GM12878 (cell line): ENCODE measurements at regions not wholly inside any gene's neighbourhood (a gene's known extent, or its start where the extent isn't known, plus 50 kb on each side); places are given as distances from the start of the nearest gene placed in this dataset.

ENCODE experiments used
- ATAC-seq: fragments of 200-7000 bp; cut with Tn5 transposase; 3 replicates; pipeline ENCODE4 v1.9.1; 2020; ENCODE audit warnings: mild to moderate bottlenecking, moderate library complexity
- BruUV-seq: library from RNA; stranded (reverse); fragments of 400-500 nt; replicated peaks from 2 replicates; lab custom pipeline; 2021; lab: Mats Ljungman, UMichigan
- CTCF ChIA-PET: fragments of 300-600 bp; sonication (Branson Sonifier 250); formaldehyde crosslinking; extraction: SDS; loops from one replicate; lab custom pipeline; 2021; ENCODE audit warnings: inconsistent platforms; lab: Yijun Ruan, JAX
- POLR2A ChIA-PET: fragments of 350-600 bp; formaldehyde crosslinking; extraction: SDS; loops from one replicate; lab custom pipeline; 2021; ENCODE audit warnings: inconsistent platforms; lab: Charles Lee
- RAD21 ChIA-PET: fragments of 300-600 bp; sonication (Branson Sonifier 250); formaldehyde crosslinking; loops from one replicate; lab custom pipeline; 2023; ENCODE audit warnings: antibody characterized with exemption; ENCODE audit not compliant: unreplicated experiment; lab: Charles Lee
- SMC1A ChIA-PET: fragments of 300-600 bp; sonication (Branson Sonifier 250); formaldehyde crosslinking; loops from one replicate; lab custom pipeline; 2023; ENCODE audit not compliant: unreplicated experiment, uncharacterized antibody; lab: Charles Lee
- DNase-seq: peaks from one replicate; pipeline ENCODE4 v3.0.0-alpha.2; 2011; ENCODE audit warnings: low read depth, low spot score
- FAIRE-seq: peaks from 3 replicates; lab custom pipeline; 2011; peaks lifted over from hg19 to GRCh38; lab: Jason Lieb, UNC
- H2AFZ ChIP-seq: 2 replicates; pipeline ENCODE4 v1.6.0; 2011; ENCODE audit warnings: low read depth, low read length, control low read depth; ENCODE audit not compliant: control insufficient read depth
- H3K27ac ChIP-seq: 2 replicates; pipeline ENCODE4 v1.5.1; 2011; ENCODE audit warnings: control low read depth; ENCODE audit not compliant: control insufficient read depth, insufficient read depth
- H3K27me3 ChIP-seq, 2 experiments: replicated peaks in 1 of 2; 2 replicates each; pipeline versions ENCODE4 v1.6.0 to v1.6.1; 2011; ENCODE audit warnings: low read length in 1 of 2; ENCODE audit not compliant: control insufficient read depth in 2 of 2, insufficient read depth in 2 of 2
- H3K36me3 ChIP-seq, 2 experiments: 2 replicates each; pipeline ENCODE4 v1.5.1; 2011; ENCODE audit warnings: low read length in 1 of 2; ENCODE audit not compliant: control insufficient read depth in 2 of 2, insufficient read depth in 2 of 2
- H3K4me1 ChIP-seq: 2 replicates; pipeline ENCODE4 v1.6.1; 2011; ENCODE audit warnings: mild to moderate bottlenecking, low read length, moderate library complexity, mixed read lengths; ENCODE audit not compliant: control insufficient read depth, insufficient read depth
- H3K4me2 ChIP-seq: 2 replicates; pipeline ENCODE4 v1.6.0; 2011; ENCODE audit warnings: control low read depth; ENCODE audit not compliant: control insufficient read depth, insufficient read depth
- H3K4me3 ChIP-seq: fragments of 200-600 bp; sonication (generic); 2 replicates; pipeline ENCODE4 v1.5.1; 2016
- H3K79me2 ChIP-seq: 2 replicates; pipeline ENCODE4 v1.6.0; 2011; ENCODE audit warnings: low read length; ENCODE audit not compliant: control insufficient read depth, insufficient read depth
- H3K9ac ChIP-seq: 2 replicates; pipeline ENCODE4 v1.8.0; 2011; ENCODE audit warnings: low read length, control low read depth, mixed read lengths; ENCODE audit not compliant: control insufficient read depth, insufficient read depth
- H3K9me3 ChIP-seq: replicated peaks from 3 replicates; pipeline ENCODE4 v1.5.1; 2011; ENCODE audit warnings: mild to moderate bottlenecking, low read length; ENCODE audit not compliant: control insufficient read depth, insufficient read depth
- H4K20me1 ChIP-seq: 2 replicates; pipeline ENCODE4 v1.6.0; 2011; ENCODE audit not compliant: control insufficient read depth, insufficient read depth
- BCL11A ChIP-seq: IDR thresholded peaks from 2 replicates; pipeline ENCODE4 v1.6.1; 2011; ENCODE audit warnings: low read depth, low read length
- CBFB ChIP-seq: IDR thresholded peaks from 2 replicates; pipeline ENCODE4 v1.6.1; 2016; ENCODE audit warnings: antibody characterized with exemption, low read depth
- CEBPB ChIP-seq, 2 experiments: fragments of 150-350 bp in 1 of 2; IDR thresholded peaks; 2 replicates each; pipeline ENCODE4 v1.6.1; 2012 to 2014; ENCODE audit warnings: low read depth in 2 of 2, low read length in 2 of 2, borderline replicate concordance in 1 of 2, inconsistent platforms in 1 of 2
- CREM ChIP-seq: IDR thresholded peaks from 2 replicates; pipeline ENCODE4 v1.6.1; 2014; ENCODE audit warnings: antibody characterized with exemption, low read depth
- EZH2 ChIP-seq: IDR thresholded peaks from 2 replicates; pipeline ENCODE4 v1.6.1; 2012; ENCODE audit warnings: low read depth, mild to moderate bottlenecking, control low read depth, inconsistent platforms, low read length, borderline replicate concordance; ENCODE audit not compliant: control insufficient read depth
- GATAD2B ChIP-seq: fragments of 450-650 bp; conservative IDR thresholded peaks from 2 replicates; pipeline ENCODE4 v1.6.1; 2017; ENCODE audit warnings: low read depth, mild to moderate bottlenecking, moderate library complexity
- KDM1A ChIP-seq: fragments of 200-600 bp; sonication (generic); IDR thresholded peaks from 2 replicates; pipeline ENCODE4 v1.6.1; 2016; ENCODE audit warnings: borderline replicate concordance
- NBN ChIP-seq: fragments of 450-650 bp; IDR thresholded peaks from 2 replicates; pipeline ENCODE4 v1.6.1; 2016
- NFYA ChIP-seq: IDR thresholded peaks from 2 replicates; pipeline ENCODE4 v1.6.1; 2011; ENCODE audit warnings: low read depth, mild to moderate bottlenecking, low read length, improper control_type of control experiment, borderline replicate concordance
- NRF1 ChIP-seq: conservative IDR thresholded peaks from 2 replicates; pipeline ENCODE4 v1.6.1; 2011; ENCODE audit warnings: mild to moderate bottlenecking, low read depth, low read length, improper control_type of control experiment
- PML ChIP-seq: IDR thresholded peaks from 2 replicates; pipeline ENCODE4 v1.6.1; 2012; ENCODE audit warnings: low read length, inconsistent platforms
- POLR2A ChIP-seq: IDR thresholded peaks from 2 replicates; pipeline ENCODE4 v1.6.1; 2011; ENCODE audit warnings: low read depth, mild to moderate bottlenecking, low read length
- SMC3 ChIP-seq: IDR thresholded peaks from 2 replicates; pipeline ENCODE4 v1.6.1; 2011; ENCODE audit warnings: low read length, improper control_type of control experiment, borderline replicate concordance
- SP1 ChIP-seq: IDR thresholded peaks from one replicate; pipeline ENCODE4 v1.6.1; 2011; ENCODE audit warnings: low read depth, low read length
- STAT3 ChIP-seq: IDR thresholded peaks from 2 replicates; pipeline ENCODE4 v1.6.1; 2011; ENCODE audit warnings: low read depth, low read length, improper control_type of control experiment
- ZNF207 ChIP-seq: fragments of 450-650 bp; IDR thresholded peaks from 2 replicates; pipeline ENCODE4 v1.6.1; 2014; ENCODE audit warnings: antibody characterized with exemption, mild to moderate bottlenecking, borderline replicate concordance
- WGBS: methylation state at CpG from one replicate; pipeline ENCODE4 v1.1.6; 2016; ENCODE audit warnings: low lambda C conversion rate; ENCODE audit not compliant: insufficient replicate concordance, insufficient coverage; ENCODE audit errors: missing lambda C conversion rate; 5-methylcytosine and 5-hydroxymethylcytosine counted together
- in situ Hi-C: fragments of 300-500 bp; cut with MboI; formaldehyde crosslinking; loops from 9 replicates; pipeline ENCODE4 v1.14.3; 2018; ENCODE audit warnings: mixed read lengths
- intact Hi-C: fragments of 100-400 bp; cut with micrococcal nuclease; formaldehyde crosslinking; loops from one replicate; pipeline ENCODE4 v1.14.2; 2022; ENCODE audit not compliant: unreplicated experiment
- TF ChIP-seq, protein P1 (sequence below): fragments of 450-650 bp; formaldehyde crosslinking; IDR thresholded peaks from 2 replicates; pipeline ENCODE4 v1.4.0; 2022; ENCODE audit warnings: mild to moderate bottlenecking, moderate library complexity
- TF ChIP-seq, protein P2 (sequence below): IDR thresholded peaks from 2 replicates; pipeline ENCODE4 v1.6.1; 2011; ENCODE audit warnings: low read depth, mild to moderate bottlenecking, low read length, moderate library complexity, borderline replicate concordance; ENCODE audit errors: extremely low read depth
- TF ChIP-seq, protein P3 (sequence below): IDR thresholded peaks from 2 replicates; pipeline ENCODE4 v1.6.1; 2012; ENCODE audit warnings: low read depth, low read length, improper control_type of control experiment

DNA sequence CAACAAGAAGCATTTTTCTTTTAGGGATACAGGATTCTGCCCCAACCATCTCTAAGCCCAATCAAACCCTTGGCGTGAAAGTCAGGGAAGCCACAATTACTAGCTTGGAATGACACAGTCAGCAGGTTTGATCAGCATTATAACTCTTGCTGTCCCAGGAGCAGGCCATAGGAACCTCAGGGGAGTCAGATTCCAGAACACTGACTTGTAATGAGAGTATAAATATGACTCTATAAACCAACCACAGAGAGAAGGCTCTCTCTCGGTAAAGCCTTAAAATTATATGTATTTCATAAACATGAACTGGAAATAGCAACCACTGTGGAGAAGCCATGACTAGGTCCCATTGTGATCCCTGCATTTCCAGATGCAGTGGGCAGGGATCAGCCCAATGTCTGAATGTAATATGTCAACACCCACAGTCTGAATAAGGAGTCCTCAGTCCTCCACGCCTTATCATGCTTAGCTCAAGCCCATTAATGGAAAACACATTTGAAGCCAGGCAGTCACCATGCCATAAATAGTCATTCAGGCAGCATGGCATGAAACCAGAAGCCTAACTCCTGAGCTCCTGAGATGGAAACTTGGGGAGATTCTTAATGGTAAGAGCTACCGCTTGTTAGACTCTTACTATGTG lies 99.1 kb upstream of the MTNR1B start (continued):
- TF ChIP-seq NRF1 = no peak
- TF ChIP-seq BCL11A = no peak
- TF ChIP-seq, protein P1, sequence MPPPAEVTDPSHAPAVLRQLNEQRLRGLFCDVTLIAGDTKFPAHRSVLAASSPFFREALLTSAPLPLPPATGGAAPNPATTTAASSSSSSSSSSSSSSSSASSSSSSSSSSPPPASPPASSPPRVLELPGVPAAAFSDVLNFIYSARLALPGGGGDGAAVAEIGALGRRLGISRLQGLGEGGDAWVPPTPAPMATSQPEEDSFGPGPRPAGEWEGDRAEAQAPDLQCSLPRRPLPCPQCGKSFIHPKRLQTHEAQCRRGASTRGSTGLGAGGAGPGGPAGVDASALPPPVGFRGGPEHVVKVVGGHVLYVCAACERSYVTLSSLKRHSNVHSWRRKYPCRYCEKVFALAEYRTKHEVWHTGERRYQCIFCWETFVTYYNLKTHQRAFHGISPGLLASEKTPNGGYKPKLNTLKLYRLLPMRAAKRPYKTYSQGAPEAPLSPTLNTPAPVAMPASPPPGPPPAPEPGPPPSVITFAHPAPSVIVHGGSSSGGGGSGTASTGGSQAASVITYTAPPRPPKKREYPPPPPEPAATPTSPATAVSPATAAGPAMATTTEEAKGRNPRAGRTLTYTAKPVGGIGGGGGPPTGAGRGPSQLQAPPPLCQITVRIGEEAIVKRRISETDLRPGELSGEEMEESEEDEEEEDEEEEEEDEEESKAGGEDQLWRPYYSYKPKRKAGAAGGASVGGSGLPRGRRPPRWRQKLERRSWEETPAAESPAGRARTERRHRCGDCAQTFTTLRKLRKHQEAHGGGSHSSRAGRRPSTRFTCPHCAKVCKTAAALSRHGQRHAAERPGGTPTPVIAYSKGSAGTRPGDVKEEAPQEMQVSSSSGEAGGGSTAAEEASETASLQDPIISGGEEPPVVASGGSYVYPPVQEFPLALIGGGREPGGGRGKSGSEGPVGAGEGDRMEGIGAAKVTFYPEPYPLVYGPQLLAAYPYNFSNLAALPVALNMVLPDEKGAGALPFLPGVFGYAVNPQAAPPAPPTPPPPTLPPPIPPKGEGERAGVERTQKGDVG = no peak
- no peak for TF ChIP-seq SP1
- TF ChIP-seq SMC3 = no peak
- TF ChIP-seq, protein P2, sequence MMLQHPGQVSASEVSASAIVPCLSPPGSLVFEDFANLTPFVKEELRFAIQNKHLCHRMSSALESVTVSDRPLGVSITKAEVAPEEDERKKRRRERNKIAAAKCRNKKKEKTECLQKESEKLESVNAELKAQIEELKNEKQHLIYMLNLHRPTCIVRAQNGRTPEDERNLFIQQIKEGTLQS = no peak
- no peak for TF ChIP-seq NBN
- TF ChIP-seq EZH2 = no peak
- TF ChIP-seq CBFB = no peak

DNA sequence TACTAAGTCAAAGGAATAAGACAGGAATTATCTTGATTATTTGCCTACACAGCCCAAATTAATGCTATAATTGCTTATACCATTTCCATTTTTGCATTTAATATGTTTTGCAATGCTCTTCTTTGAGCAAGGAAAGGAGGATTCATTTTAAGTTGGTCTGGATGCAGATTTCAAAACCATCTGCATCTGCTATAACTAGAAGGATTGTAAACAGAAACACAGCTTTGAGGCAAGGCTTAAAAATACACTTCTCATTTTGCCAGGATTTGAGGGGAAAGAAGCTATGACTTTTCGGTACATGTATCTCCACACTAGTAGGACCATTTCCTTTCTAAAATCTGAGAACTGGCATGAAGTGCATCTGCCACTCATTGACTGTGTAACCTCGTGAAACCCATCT lies 95.9 kb upstream of the MTNR1B start:
- Histone ChIP-seq H3K4me3 (no peak overlapping the region), H3K4me1 (no peaks in the 10 kb centered on the region), H4K20me1 (no peaks in the 10 kb centered on the region), H3K27me3 (no peaks in the 10 kb centered on the region; a peak in 2 of 4 replicates), H3K9ac (no peak overlapping the region), H2AFZ (no peak overlapping the region), H3K27ac (no peak overlapping the region), H3K9me3 (no peaks in the 10 kb centered on the region), H3K79me2 (no peaks in the 10 kb centered on the region), H3K4me2 (no peak overlapping the region), H3K36me3 (no peaks in the 10 kb centered on the region)
- in situ Hi-C loops (no loop called here), intact Hi-C loops (no loop called here)
- no peak for ATAC-seq
- FAIRE-seq = no peak
- DNase-seq = no peak
- BruUV-seq = no TSS peak
- RAD21 ChIA-PET = no interaction called here
- POLR2A ChIA-PET = no interaction called here
- SMC1A ChIA-PET = interaction anchor here (0.9 kb wide), 1 partner anchor 14 kb away, joined by 3 read pairs; no protein-coding TSS in a partner anchor
- WGBS = 0% methylated on average over 2 of the region's 2 CpGs
- CTCF ChIA-PET = no interaction called here
- TF ChIP-seq CEBPB (IDR thresholded peaks at IDR 0.05; ENCODE audit: borderline replicate concordance in 1 of 2, low read depth in 2 of 2, low read length in 2 of 2) = no peak
- no peak for TF ChIP-seq BCL11A
- TF ChIP-seq KDM1A = no peak
- TF ChIP-seq STAT3 = no peak
- no peak for TF ChIP-seq NFYA
- no peak for TF ChIP-seq ZNF207
- TF ChIP-seq PML = no peak
- no peak for TF ChIP-seq POLR2A
- no peak for TF ChIP-seq CREM
- TF ChIP-seq, protein P3, sequence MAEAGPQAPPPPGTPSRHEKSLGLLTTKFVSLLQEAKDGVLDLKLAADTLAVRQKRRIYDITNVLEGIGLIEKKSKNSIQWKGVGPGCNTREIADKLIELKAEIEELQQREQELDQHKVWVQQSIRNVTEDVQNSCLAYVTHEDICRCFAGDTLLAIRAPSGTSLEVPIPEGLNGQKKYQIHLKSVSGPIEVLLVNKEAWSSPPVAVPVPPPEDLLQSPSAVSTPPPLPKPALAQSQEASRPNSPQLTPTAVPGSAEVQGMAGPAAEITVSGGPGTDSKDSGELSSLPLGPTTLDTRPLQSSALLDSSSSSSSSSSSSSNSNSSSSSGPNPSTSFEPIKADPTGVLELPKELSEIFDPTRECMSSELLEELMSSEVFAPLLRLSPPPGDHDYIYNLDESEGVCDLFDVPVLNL = no peak
- no peak for TF ChIP-seq GATAD2B
